Mammary epithelial cell (primary cell): ENCODE measurements at regions not wholly inside any gene's neighbourhood (a gene's known extent, or its start where the extent isn't known, plus 50 kb on each side); places are given as distances from the start of the nearest gene placed in this dataset.

Source experiments
- CTCF ChIP-seq, 2 donors: IDR thresholded peaks in 1 of 2; conservative IDR thresholded peaks in 1 of 2; 2 replicates each; pipeline ENCODE4 v1.5.1; 2011 to 2012; ENCODE audit warnings: inconsistent platforms in 2 of 2, low read length in 2 of 2, mild to moderate bottlenecking in 2 of 2, control low read depth in 1 of 2, low read depth in 1 of 2; ENCODE audit not compliant: insufficient read depth in 1 of 2; ENCODE audit errors: extremely low read depth in 1 of 2
- EZH2 ChIP-seq: IDR thresholded peaks from 2 replicates; pipeline ENCODE4 v1.6.1; 2012; ENCODE audit warnings: low read length, inconsistent platforms, borderline replicate concordance

- TF ChIP-seq CTCF (conservative IDR thresholded peaks at IDR 0.05 in 1 of 2, IDR thresholded peaks at IDR 0.05 in 1 of 2; ENCODE audit: extremely low read depth in 1 of 2, insufficient read depth in 1 of 2, low read depth in 1 of 2, low read length in 2 of 2) (no peak), EZH2 (no peak)
Observed at GRCh38 chr12:39010406-39010805, 105.0 kb upstream of the CPNE8 start.
